Activated B cell treated with CpG ODN at 0.5 μM for 24 hours (primary cell): ENCODE measurements at regions not wholly inside any gene's neighbourhood (a gene's known extent, or its start where the extent isn't known, plus 50 kb on each side); places are given as distances from the start of the nearest gene placed in this dataset.

Source experiments
- ATAC-seq: fragments of 200-7000 bp; cut with Tn5 transposase; one replicate; pipeline ENCODE4 v1.10.0; 2021; ENCODE audit warnings: low read depth, mild to moderate bottlenecking, moderate library complexity
- CTCF ChIA-PET: fragments of 350-600 bp; sonication (Branson Sonifier 250); formaldehyde crosslinking; loops from one replicate; lab custom pipeline; 2021; ENCODE audit warnings: antibody characterized with exemption; lab: Charles Lee
- POLR2A ChIA-PET: fragments of 350-600 bp; sonication (Branson Sonifier 250); formaldehyde crosslinking; loops from one replicate; lab custom pipeline; 2021; ENCODE audit warnings: antibody characterized with exemption; lab: Charles Lee
- DNase-seq: peaks from one replicate; pipeline ENCODE4 v3.0.0; 2022
- H3K27ac Mint-ChIP-seq: one replicate; pipeline ENCODE4 v1.8.0; 2020; ENCODE audit warnings: mixed read lengths
- H3K27me3 Mint-ChIP-seq: one replicate; pipeline ENCODE4 v1.8.0; 2021; ENCODE audit warnings: mixed read lengths
- H3K36me3 Mint-ChIP-seq: one replicate; pipeline ENCODE4 v1.8.0; 2021; ENCODE audit warnings: low read depth, mixed read lengths
- H3K4me1 Mint-ChIP-seq: one replicate; pipeline ENCODE4 v1.8.0; 2021; ENCODE audit warnings: mixed read lengths
- H3K4me3 Mint-ChIP-seq: one replicate; pipeline ENCODE4 v1.8.0; 2020; ENCODE audit warnings: mild to moderate bottlenecking, mixed read lengths
- H3K9me3 Mint-ChIP-seq: one replicate; pipeline ENCODE4 v1.8.0; 2020; ENCODE audit warnings: mixed read lengths
- CTCF ChIP-seq: fragments of 200-600 bp; IDR thresholded peaks from one replicate; pipeline ENCODE4 v1.8.0; 2022; ENCODE audit warnings: antibody characterized with exemption, mild to moderate bottlenecking
- intact Hi-C: fragments of 100-400 bp; cut with micrococcal nuclease; formaldehyde crosslinking; loops from one replicate; pipeline ENCODE4 v1.15.1; 2024

- Mint-ChIP-seq H3K4me3 (no peak overlapping the region), H3K36me3 (no peaks in the 10 kb centered on the region), H3K27me3 (no peaks in the 10 kb centered on the region), H3K27ac (no peak overlapping the region), H3K4me1 (no peaks in the 10 kb centered on the region), H3K9me3 (no peaks in the 10 kb centered on the region)
- POLR2A ChIA-PET: no interaction called here
- intact Hi-C loops: no loop called here
- TF ChIP-seq CTCF: no peak
- CTCF ChIA-PET: no interaction called here
- no peak for DNase-seq
- no peak for ATAC-seq
Observed at GRCh38 chr16:65662256-65662655, 540.4 kb upstream of the CDH11 start.

GRCh38 chr16:65661558-65661957 is 539.7 kb upstream of the CDH11 start:
- CTCF ChIA-PET: no interaction called here
- H3K27me3 Mint-ChIP-seq: no peaks in the 10 kb centered on the region
- intact Hi-C loops: no loop called here
- H3K4me1 Mint-ChIP-seq: no peaks in the 10 kb centered on the region
- no peak overlapping the region for H3K4me3 Mint-ChIP-seq
- H3K36me3 Mint-ChIP-seq: no peaks in the 10 kb centered on the region
- POLR2A ChIA-PET: no interaction called here
- TF ChIP-seq CTCF: no peak
- no peaks in the 10 kb centered on the region for H3K9me3 Mint-ChIP-seq
- no peak overlapping the region for H3K27ac Mint-ChIP-seq
- ATAC-seq (no peak), DNase-seq (no peak)

GRCh38 chr16:65660390-65660789 is 538.5 kb upstream of the CDH11 start:
- no peaks in the 10 kb centered on the region for H3K9me3 Mint-ChIP-seq
- CTCF ChIA-PET: no interaction called here
- H3K27me3 Mint-ChIP-seq: no peaks in the 10 kb centered on the region
- H3K36me3 Mint-ChIP-seq: no peaks in the 10 kb centered on the region
- ATAC-seq (no peak), DNase-seq (no peak)
- TF ChIP-seq CTCF: no peak
- no peaks in the 10 kb centered on the region for H3K4me1 Mint-ChIP-seq
- POLR2A ChIA-PET: no interaction called here
- intact Hi-C loops: no loop called here
- no peak overlapping the region for H3K27ac Mint-ChIP-seq
- no peak overlapping the region for H3K4me3 Mint-ChIP-seq

- ChIA-PET CTCF (no interaction called here), POLR2A (no interaction called here)
- no peaks in the 10 kb centered on the region for H3K9me3 Mint-ChIP-seq
- H3K36me3 Mint-ChIP-seq: no peaks in the 10 kb centered on the region
- H3K4me3 Mint-ChIP-seq: no peak overlapping the region
- ATAC-seq: no peak
- no peak overlapping the region for H3K27ac Mint-ChIP-seq
- DNase-seq: no peak
- no peaks in the 10 kb centered on the region for H3K4me1 Mint-ChIP-seq
- intact Hi-C loops: no loop called here
- no peaks in the 10 kb centered on the region for H3K27me3 Mint-ChIP-seq
- TF ChIP-seq CTCF: no peak
Observed at GRCh38 chr16:65659758-65660157, 537.9 kb upstream of the CDH11 start.

GRCh38 chr16:65658787-65659220 is 536.9 kb upstream of the CDH11 start:
- H3K4me3 Mint-ChIP-seq: no peak overlapping the region
- no peak for TF ChIP-seq CTCF
- ChIA-PET POLR2A (no interaction called here), CTCF (no interaction called here)
- H3K9me3 Mint-ChIP-seq: no peaks in the 10 kb centered on the region
- no peak overlapping the region for H3K27ac Mint-ChIP-seq
- no peaks in the 10 kb centered on the region for H3K27me3 Mint-ChIP-seq
- no peaks in the 10 kb centered on the region for H3K36me3 Mint-ChIP-seq
- intact Hi-C loops: no loop called here
- no peaks in the 10 kb centered on the region for H3K4me1 Mint-ChIP-seq
- DNase-seq (no peak), ATAC-seq (no peak)
